Vagina (tissue), 2 donors: ENCODE measurements at regions not wholly inside any gene's neighbourhood (a gene's known extent, or its start where the extent isn't known, plus 50 kb on each side); places are given as distances from the start of the nearest gene placed in this dataset.

ENCODE experiments used
- CTCF ChIP-seq, 3 experiments: fragments of 450-650 bp in 2 of 3; fragments of 200-600 bp in 1 of 3; sonication (generic) in 1 of 3; IDR thresholded peaks; one replicate each; pipeline ENCODE4 v1.5.1; 2017 to 2019; ENCODE audit warnings: antibody characterized with exemption in 3 of 3, mild to moderate bottlenecking in 2 of 3, moderate library complexity in 2 of 3
- POLR2A ChIP-seq, 2 donors: fragments of 450-650 bp; IDR thresholded peaks; one replicate each; pipeline ENCODE4 v1.6.1; 2017; ENCODE audit warnings: antibody characterized with exemption in 2 of 2, mild to moderate bottlenecking in 2 of 2, moderate library complexity in 2 of 2
- POLR2AphosphoS5 ChIP-seq, 2 donors: sonication (generic); formaldehyde crosslinking; IDR thresholded peaks; one replicate each; pipeline ENCODE4 v1.9.0; 2017; ENCODE audit warnings: antibody characterized with exemption in 2 of 2, mild to moderate bottlenecking in 2 of 2, low read depth in 1 of 2; ENCODE audit not compliant: insufficient read depth in 1 of 2

- TF ChIP-seq CTCF (IDR thresholded peaks at IDR 0.05) (no peak), POLR2A (IDR thresholded peaks at IDR 0.05) (no peak), POLR2AphosphoS5 (IDR thresholded peaks at IDR 0.05; ENCODE audit: insufficient read depth in 1 of 2, low read depth in 1 of 2) (no peak)
Measured at GRCh38 chr4:79237851-79238250, 88.0 kb downstream of the NAA11 start.
